Activated CD4-positive, alpha-beta T cell treated with anti-CD3 and anti-CD28 coated beads, Interleukin-2, amount 10 ng/mL, durations not matched to agents 7 days and 5 days (primary cell): ENCODE measurements at regions not wholly inside any gene's neighbourhood (a gene's known extent, or its start where the extent isn't known, plus 50 kb on each side); places are given as distances from the start of the nearest gene placed in this dataset.
"Not testable (repeated sequence)": the region's sequence is repeated elsewhere in the genome, so short reads cannot be mapped to it uniquely, and the experiment has no call there.

Experiments
- CTCF ChIA-PET: fragments of 350-600 bp; sonication (Branson Sonifier 250); formaldehyde crosslinking; loops from one replicate; lab custom pipeline; 2021; ENCODE audit warnings: antibody characterized with exemption; lab: Charles Lee
- POLR2A ChIA-PET: fragments of 350-600 bp; sonication (Branson Sonifier 250); formaldehyde crosslinking; loops from one replicate; lab custom pipeline; 2021; ENCODE audit warnings: antibody characterized with exemption; lab: Charles Lee
- DNase-seq: peaks from one replicate; pipeline ENCODE4 v3.0.0-alpha.2; 2020
- H3K27ac Mint-ChIP-seq: one replicate; pipeline ENCODE4 v1.8.0; 2021; ENCODE audit warnings: mild to moderate bottlenecking, moderate library complexity, mixed read lengths
- H3K27me3 Mint-ChIP-seq: one replicate; pipeline ENCODE4 v1.8.0; 2021; ENCODE audit warnings: mixed read lengths
- H3K36me3 Mint-ChIP-seq: one replicate; pipeline ENCODE4 v1.8.0; 2021; ENCODE audit warnings: low read depth, mixed read lengths
- H3K4me1 Mint-ChIP-seq: one replicate; pipeline ENCODE4 v1.8.0; 2021; ENCODE audit warnings: mixed read lengths
- H3K4me3 Mint-ChIP-seq: one replicate; pipeline ENCODE4 v1.8.0; 2021; ENCODE audit warnings: mild to moderate bottlenecking, moderate library complexity, mixed read lengths
- H3K9me3 Mint-ChIP-seq: one replicate; pipeline ENCODE4 v1.8.0; 2021; ENCODE audit warnings: mixed read lengths

- Mint-ChIP-seq H3K27ac (no peak overlapping the region), H3K9me3 (no peaks in the 10 kb centered on the region), H3K4me3 (no peak overlapping the region), H3K4me1 (no peaks in the 10 kb centered on the region), H3K36me3 (no peaks in the 10 kb centered on the region), H3K27me3 (peaks cover 21% of the 10 kb centered on the region)
- no peak for DNase-seq
- POLR2A ChIA-PET: no interaction called here
- CTCF ChIA-PET: interaction anchor here (0.6 to 1.0 kb wide), 3 partner anchors 24 to 224 kb away, joined by 3 read pairs; no protein-coding TSS in a partner anchor
Observed at GRCh38 chr3:185995352-185995751, 57.5 kb upstream of the TRA2B start.

GRCh38 chr3:185992831-185993374 is 55.1 kb upstream of the TRA2B start:
- no peaks in the 10 kb centered on the region for H3K9me3 Mint-ChIP-seq
- CTCF ChIA-PET: interaction anchor here (0.6 to 0.7 kb wide), 2 partner anchors 9 to 347 kb away, joined by 3 read pairs; no protein-coding TSS in a partner anchor
- POLR2A ChIA-PET: no interaction called here
- no peaks in the 10 kb centered on the region for H3K4me1 Mint-ChIP-seq
- H3K27ac Mint-ChIP-seq: no peak overlapping the region
- H3K4me3 Mint-ChIP-seq: no peak overlapping the region
- no peaks in the 10 kb centered on the region for H3K36me3 Mint-ChIP-seq
- DNase-seq: no peak
- H3K27me3 Mint-ChIP-seq: peaks cover 19% of the 10 kb centered on the region

GRCh38 chr3:185990995-185991394 is 53.2 kb upstream of the TRA2B start:
- CTCF ChIA-PET, H3K4me1 Mint-ChIP-seq: not testable (repeated sequence)

GRCh38 chr3:185989511-185989910 is 51.7 kb upstream of the TRA2B start:
- H3K4me1 Mint-ChIP-seq: no peaks in the 10 kb centered on the region
- ChIA-PET CTCF (interaction anchor here (0.8 to 1.0 kb wide), 2 partner anchors 13 to 625 kb away, joined by 3 to 4 read pairs; no protein-coding TSS in a partner anchor), POLR2A (no interaction called here)
- H3K27ac Mint-ChIP-seq: no peak overlapping the region
- DNase-seq: no peak
- H3K9me3 Mint-ChIP-seq: no peaks in the 10 kb centered on the region
- H3K36me3 Mint-ChIP-seq: no peaks in the 10 kb centered on the region
- H3K27me3 Mint-ChIP-seq: peaks cover 12% of the 10 kb centered on the region
- no peak overlapping the region for H3K4me3 Mint-ChIP-seq

More at GRCh38 chr3:185990995-185991394, 53.2 kb upstream of the TRA2B start:
- H3K27ac Mint-ChIP-seq, POLR2A ChIA-PET, H3K4me3 Mint-ChIP-seq, H3K9me3 Mint-ChIP-seq, DNase-seq, H3K36me3 Mint-ChIP-seq: not testable (repeated sequence)
- H3K27me3 Mint-ChIP-seq: peaks cover 17% of the 10 kb centered on the region

GRCh38 chr3:185988816-185989175 is 51.0 kb upstream of the TRA2B start:
- H3K4me3 Mint-ChIP-seq: no peak overlapping the region
- ChIA-PET CTCF (interaction anchor here (0.8 to 1.1 kb wide), 2 partner anchors 10 to 626 kb away, joined by 3 to 4 read pairs; no protein-coding TSS in a partner anchor), POLR2A (no interaction called here)
- H3K36me3 Mint-ChIP-seq: no peaks in the 10 kb centered on the region
- H3K4me1 Mint-ChIP-seq: peaks cover under 1% of the 10 kb centered on the region
- H3K27ac Mint-ChIP-seq: no peak overlapping the region
- no peak for DNase-seq
- peaks cover 12% of the 10 kb centered on the region for H3K27me3 Mint-ChIP-seq
- no peaks in the 10 kb centered on the region for H3K9me3 Mint-ChIP-seq

- no peaks in the 10 kb centered on the region for H3K9me3 Mint-ChIP-seq
- H3K4me1 Mint-ChIP-seq: peaks cover 5% of the 10 kb centered on the region
- no peak for DNase-seq
- CTCF ChIA-PET: interaction anchor here (0.8 to 1.3 kb wide), 3 partner anchors 9 to 626 kb away, joined by 3 to 4 read pairs (median 4); no protein-coding TSS in a partner anchor
- no peaks in the 10 kb centered on the region for H3K36me3 Mint-ChIP-seq
- H3K4me3 Mint-ChIP-seq: no peak overlapping the region
- H3K27ac Mint-ChIP-seq: no peak overlapping the region
- POLR2A ChIA-PET: no interaction called here
- H3K27me3 Mint-ChIP-seq: peaks cover 11% of the 10 kb centered on the region
Observed at GRCh38 chr3:185988080-185988815, 50.4 kb upstream of the TRA2B start.
